ENCODE measurements at regions not wholly inside any gene's neighbourhood (a gene's known extent, or its start where the extent isn't known, plus 50 kb on each side); places are given as distances from the start of the nearest gene placed in this dataset.

GRCh38 chr15:61319892-61320291 lies 90.8 kb upstream of the RORA start:
- TF ChIP-seq CTCF (conservative IDR thresholded peaks at IDR 0.05; ENCODE audit: low read depth, low read length) = no peak
- DNase-seq (ENCODE audit: low read depth) = no peak
- no peak overlapping the region for H3K4me3 ChIP-seq (ENCODE audit: low read depth, low read length)

- no peak for TF ChIP-seq CTCF (conservative IDR thresholded peaks at IDR 0.05; ENCODE audit: low read depth, low read length)
- no peak for DNase-seq (ENCODE audit: low read depth)
Measured at GRCh38 chr15:61318802-61319525, 89.9 kb upstream of the RORA start.

GRCh38 chr15:61318301-61318700 lies 89.2 kb upstream of the RORA start:
- no peak overlapping the region for H3K4me3 ChIP-seq (ENCODE audit: low read depth, low read length)
- no peak for TF ChIP-seq CTCF (conservative IDR thresholded peaks at IDR 0.05; ENCODE audit: low read depth, low read length)
- no peak for DNase-seq (ENCODE audit: low read depth)

More at GRCh38 chr15:61318802-61319525, 89.9 kb upstream of the RORA start:
- H3K4me3 ChIP-seq (ENCODE audit: low read depth, low read length) = no peak overlapping the region

- H3K4me3 ChIP-seq (ENCODE audit: low read depth, low read length) = no peak overlapping the region
- TF ChIP-seq CTCF (conservative IDR thresholded peaks at IDR 0.05; ENCODE audit: low read depth, low read length) = no peak
- no peak for DNase-seq (ENCODE audit: low read depth)
Measured at GRCh38 chr15:61315471-61315870, 86.4 kb upstream of the RORA start.

- no peak for DNase-seq (ENCODE audit: low read depth)
- TF ChIP-seq CTCF (conservative IDR thresholded peaks at IDR 0.05; ENCODE audit: low read depth, low read length) = no peak
- H3K4me3 ChIP-seq (ENCODE audit: low read depth, low read length) = no peak overlapping the region
Measured at GRCh38 chr15:61314427-61314826, 85.3 kb upstream of the RORA start.

GRCh38 chr15:61309617-61310016 lies 80.5 kb upstream of the RORA start:
- no peak overlapping the region for H3K4me3 ChIP-seq (ENCODE audit: low read depth, low read length)
- no peak for DNase-seq (ENCODE audit: low read depth)
- TF ChIP-seq CTCF (conservative IDR thresholded peaks at IDR 0.05; ENCODE audit: low read depth, low read length) = no peak

GRCh38 chr15:61309031-61309511 lies 80.0 kb upstream of the RORA start:
- no peak overlapping the region for H3K4me3 ChIP-seq (ENCODE audit: low read depth, low read length)
- no peak for TF ChIP-seq CTCF (conservative IDR thresholded peaks at IDR 0.05; ENCODE audit: low read depth, low read length)
- DNase-seq (ENCODE audit: low read depth) = no peak

Data from epithelial cell of proximal tubule (primary cell).